IMR-90 (cell line): ENCODE measurements at regions not wholly inside any gene's neighbourhood (a gene's known extent, or its start where the extent isn't known, plus 50 kb on each side); places are given as distances from the start of the nearest gene placed in this dataset.

Experiments
- ATAC-seq: fragments of 200-7000 bp; cut with Tn5 transposase; 2 replicates; pipeline ENCODE4 v1.9.1; 2020; ENCODE audit warnings: low read depth, mild to moderate bottlenecking, moderate library complexity
- BruUV-seq: library from RNA; stranded (reverse); fragments of 400-500 nt; replicated peaks from 2 replicates; lab custom pipeline; 2021; lab: Mats Ljungman, UMichigan
- CTCF ChIA-PET: fragments of 300-600 bp; formaldehyde crosslinking; extraction: SDS; loops from one replicate; lab custom pipeline; 2021; ENCODE audit warnings: antibody characterized with exemption; lab: Yijun Ruan, JAX
- POLR2A ChIA-PET: fragments of 300-600 bp; sonication (Branson Sonifier 250); formaldehyde crosslinking; loops from one replicate; lab custom pipeline; 2022; ENCODE audit warnings: antibody characterized with exemption; ENCODE audit not compliant: unreplicated experiment; lab: Charles Lee
- DNase-seq: peaks from one replicate; pipeline ENCODE4 v3.0.0; 2013
- H2AFZ ChIP-seq: replicated peaks from 2 replicates; pipeline ENCODE3; 2013; ENCODE audit warnings: low read length, mild to moderate bottlenecking; ENCODE audit not compliant: poor library complexity
- H2AK5ac ChIP-seq: 2 replicates; pipeline ENCODE4 v1.6.1; 2013; ENCODE audit warnings: low read depth, low read length, inconsistent platforms
- H2AK9ac ChIP-seq: replicated peaks from 2 replicates; pipeline ENCODE3; 2013; ENCODE audit warnings: mild to moderate bottlenecking, low read depth, low read length, moderate library complexity; ENCODE audit not compliant: poor library complexity
- H2BK120ac ChIP-seq: 2 replicates; pipeline ENCODE4 v1.6.1; 2013; ENCODE audit warnings: low read depth, low read length, inconsistent platforms
- H2BK15ac ChIP-seq: 3 replicates; pipeline ENCODE4 v1.6.1; 2013; ENCODE audit warnings: low read depth, low read length, inconsistent platforms
- H2BK20ac ChIP-seq: 2 replicates; pipeline ENCODE4 v1.6.1; 2013; ENCODE audit warnings: low read depth, mild to moderate bottlenecking, inconsistent platforms, low read length, moderate library complexity
- H2BK5ac ChIP-seq: 2 replicates; pipeline ENCODE4 v1.6.1; 2013; ENCODE audit warnings: mild to moderate bottlenecking, low read depth, low read length, inconsistent platforms; ENCODE audit not compliant: poor library complexity, severe bottlenecking
- H3K14ac ChIP-seq: replicated peaks from 2 replicates; pipeline ENCODE4 v1.6.1; 2013; ENCODE audit warnings: low read depth, low read length, inconsistent platforms
- H3K18ac ChIP-seq: 2 replicates; pipeline ENCODE4 v1.6.1; 2013; ENCODE audit warnings: low read depth, low read length, control low read depth
- H3K23ac ChIP-seq: 2 replicates; pipeline ENCODE4 v1.6.1; 2013; ENCODE audit warnings: low read depth, low read length, inconsistent platforms
- H3K27ac ChIP-seq: 2 replicates; pipeline ENCODE4 v1.5.1; 2013; ENCODE audit warnings: mild to moderate bottlenecking, control low read depth, low read length; ENCODE audit not compliant: insufficient read depth
- H3K27me3 ChIP-seq: 2 replicates; pipeline ENCODE4 v1.6.1; 2013; ENCODE audit warnings: low read length; ENCODE audit not compliant: control insufficient read depth, insufficient read depth
- H3K36me3 ChIP-seq: 2 replicates; pipeline ENCODE4 v1.6.1; 2013; ENCODE audit warnings: low read length, mixed read lengths; ENCODE audit not compliant: control insufficient read depth, insufficient read depth
- H3K4ac ChIP-seq: 2 replicates; pipeline ENCODE4 v1.6.1; 2013; ENCODE audit warnings: low read depth, low read length, inconsistent platforms
- H3K4me1 ChIP-seq: 2 replicates; pipeline ENCODE4 v1.6.1; 2013; ENCODE audit warnings: low read length, mixed read lengths; ENCODE audit not compliant: control insufficient read depth, insufficient read depth
- H3K4me2 ChIP-seq: 2 replicates; pipeline ENCODE4 v1.6.1; 2013; ENCODE audit warnings: low read depth, mild to moderate bottlenecking, control low read depth, low read length, moderate library complexity
- H3K4me3 ChIP-seq: 2 replicates; pipeline ENCODE4 v1.5.1; 2013; ENCODE audit warnings: low read depth, mild to moderate bottlenecking, control low read depth, low read length, moderate library complexity; ENCODE audit not compliant: insufficient read depth
- H3K56ac ChIP-seq: 2 replicates; pipeline ENCODE4 v1.6.1; 2013; ENCODE audit warnings: low read length, inconsistent platforms; ENCODE audit not compliant: insufficient read depth; ENCODE audit errors: extremely low read depth
- H3K79me1 ChIP-seq, 2 experiments: 2 replicates each; pipeline ENCODE4 v1.6.1; 2013; ENCODE audit warnings: low read length in 2 of 2, inconsistent platforms in 1 of 2, low read depth in 1 of 2
- H3K9ac ChIP-seq: 2 replicates; pipeline ENCODE4 v1.6.1; 2013; ENCODE audit warnings: low read depth, low read length, control low read depth
- H3K9me1 ChIP-seq: 2 replicates; pipeline ENCODE4 v1.6.1; 2013; ENCODE audit warnings: low read length, inconsistent platforms; ENCODE audit not compliant: insufficient read depth
- H3K9me3 ChIP-seq: 2 replicates; pipeline ENCODE4 v1.6.1; 2013; ENCODE audit warnings: low read length; ENCODE audit not compliant: control insufficient read depth, insufficient read depth
- H4K20me1 ChIP-seq: 2 replicates; pipeline ENCODE4 v1.6.1; 2013; ENCODE audit warnings: low read length, inconsistent platforms; ENCODE audit not compliant: insufficient read depth
- H4K5ac ChIP-seq: 2 replicates; pipeline ENCODE4 v1.6.1; 2013; ENCODE audit warnings: mild to moderate bottlenecking, low read depth, low read length, control low read depth
- H4K8ac ChIP-seq, 2 experiments: 2 replicates each; pipeline ENCODE4 v1.6.1; 2013; ENCODE audit warnings: low read depth in 2 of 2, low read length in 2 of 2, control low read depth in 1 of 2, inconsistent platforms in 1 of 2
- H4K91ac ChIP-seq: 2 replicates; pipeline ENCODE4 v1.6.1; 2013; ENCODE audit warnings: low read depth, low read length, inconsistent platforms; ENCODE audit not compliant: insufficient read depth
- MAZ ChIP-seq: IDR thresholded peaks from 2 replicates; pipeline ENCODE4 v1.6.1; 2012; ENCODE audit warnings: low read depth, mild to moderate bottlenecking, low read length, improper control_type of control experiment, moderate library complexity, borderline replicate concordance
- RAD21 ChIP-seq: IDR thresholded peaks from 2 replicates; pipeline ENCODE4 v1.6.1; 2012; ENCODE audit warnings: low read length, improper control_type of control experiment
- SMC3 ChIP-seq: fragments of 150-350 bp; IDR thresholded peaks from 2 replicates; pipeline ENCODE4 v1.6.1; 2016; ENCODE audit warnings: low read depth, mild to moderate bottlenecking, antibody characterized with exemption, low read length, moderate library complexity
- WGBS, 2 experiments: methylation state at CpG; one replicate each; pipeline versions ENCODE4 v1.1.5 to v1.1.7; 2013; ENCODE audit warnings: missing lambda C conversion rate in 2 of 2; ENCODE audit not compliant: insufficient read length in 1 of 2; ENCODE audit errors: extremely low coverage in 2 of 2; 5-methylcytosine and 5-hydroxymethylcytosine counted together
- dilution Hi-C: fragments of 300-500 bp; cut with HindIII; formaldehyde crosslinking; loops from one replicate; pipeline ENCODE4 v1.14.3; 2018; ENCODE audit warnings: low sequenced_read_pairs; ENCODE audit not compliant: unreplicated experiment
- in situ Hi-C: fragments of 300-500 bp; cut with MboI; formaldehyde crosslinking; loops from 3 replicates; pipeline ENCODE4 v1.14.3; 2019; ENCODE audit warnings: low sequenced_read_pairs, inconsistent platforms, mixed read lengths
- intact Hi-C: fragments of 100-400 bp; cut with micrococcal nuclease; formaldehyde crosslinking; loops from 2 replicates; pipeline ENCODE4 v1.10.0; 2022
- TF ChIP-seq, protein P1 (sequence below): fragments of 150-350 bp; IDR thresholded peaks from 2 replicates; pipeline ENCODE4 v1.6.1; 2016; ENCODE audit warnings: low read depth, mild to moderate bottlenecking, low read length, moderate library complexity, borderline replicate concordance

DNA sequence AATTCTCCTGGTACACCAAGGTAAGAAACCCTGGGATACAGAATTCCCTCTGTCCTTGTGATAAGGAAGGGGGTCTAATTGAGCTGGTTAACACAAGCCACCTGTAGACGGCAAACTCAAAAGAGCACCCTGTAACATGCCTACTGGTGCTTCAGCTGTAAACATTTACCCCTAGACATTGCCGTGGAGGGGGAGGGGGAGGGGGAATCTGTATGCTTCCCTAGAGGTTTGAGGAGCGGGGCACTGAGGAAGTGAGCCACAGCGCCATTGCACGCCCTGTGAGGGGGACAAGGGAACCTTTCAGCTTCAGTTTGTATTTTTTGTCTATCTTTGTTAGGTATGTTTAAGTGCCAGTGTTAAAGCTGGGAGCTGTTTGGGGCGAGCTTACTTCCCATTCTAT lies 99.8 kb downstream of the AASDHPPT start:
- H2BK5ac ChIP-seq, result no peak overlapping the region
- TF ChIP-seq, protein P1, sequence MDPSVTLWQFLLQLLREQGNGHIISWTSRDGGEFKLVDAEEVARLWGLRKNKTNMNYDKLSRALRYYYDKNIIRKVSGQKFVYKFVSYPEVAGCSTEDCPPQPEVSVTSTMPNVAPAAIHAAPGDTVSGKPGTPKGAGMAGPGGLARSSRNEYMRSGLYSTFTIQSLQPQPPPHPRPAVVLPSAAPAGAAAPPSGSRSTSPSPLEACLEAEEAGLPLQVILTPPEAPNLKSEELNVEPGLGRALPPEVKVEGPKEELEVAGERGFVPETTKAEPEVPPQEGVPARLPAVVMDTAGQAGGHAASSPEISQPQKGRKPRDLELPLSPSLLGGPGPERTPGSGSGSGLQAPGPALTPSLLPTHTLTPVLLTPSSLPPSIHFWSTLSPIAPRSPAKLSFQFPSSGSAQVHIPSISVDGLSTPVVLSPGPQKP, result no peak
- TF ChIP-seq SMC3 (no peak), MAZ (no peak), RAD21 (no peak)
- H3K23ac ChIP-seq, result no peak overlapping the region
- no peak overlapping the region for H4K5ac ChIP-seq
- H4K20me1 ChIP-seq, result no peaks in the 10 kb centered on the region
- DNase-seq, result no peak
- H3K9ac ChIP-seq, result no peak overlapping the region
- H2AK5ac ChIP-seq, result no peak overlapping the region
- no peaks in the 10 kb centered on the region for H3K4me1 ChIP-seq
- no peak overlapping the region for H2BK20ac ChIP-seq
- BruUV-seq, result no TSS peak
- no peak overlapping the region for H3K4me2 ChIP-seq
- dilution Hi-C loops, result no loop called here
- H2AK9ac ChIP-seq, result no peak overlapping the region
- ChIA-PET POLR2A (no interaction called here), CTCF (no interaction called here)
- H3K56ac ChIP-seq, result no peak overlapping the region
- no peak overlapping the region for H3K27ac ChIP-seq
- no peak overlapping the region for H3K4ac ChIP-seq
- no peaks in the 10 kb centered on the region for H3K9me1 ChIP-seq
- H3K14ac ChIP-seq, result no peak overlapping the region
- H3K4me3 ChIP-seq, result no peak overlapping the region
- no peak overlapping the region for H3K18ac ChIP-seq
- no peak for ATAC-seq
- no peak overlapping the region for H4K8ac ChIP-seq
- no peaks in the 10 kb centered on the region for H3K27me3 ChIP-seq
- H2BK120ac ChIP-seq, result no peak overlapping the region
- H3K36me3 ChIP-seq, result no peaks in the 10 kb centered on the region
- no CpG with 5 or more reads among the region's 6 CpGs for WGBS, 2 experiments
- intact Hi-C loops, result no loop called here
- in situ Hi-C loops, result no loop called here
- H2BK15ac ChIP-seq, result no peak overlapping the region
- H3K79me1 ChIP-seq, result no peaks in the 10 kb centered on the region
- H4K91ac ChIP-seq, result no peak overlapping the region
- H3K9me3 ChIP-seq, result no peaks in the 10 kb centered on the region
- no peak overlapping the region for H2AFZ ChIP-seq
